ENCODE measurements at regions not wholly inside any gene's neighbourhood (a gene's known extent, or its start where the extent isn't known, plus 50 kb on each side); places are given as distances from the start of the nearest gene placed in this dataset.

GRCh38 chr21:15650735-15651134 lies 79.0 kb upstream of the USP25 start:
- Histone ChIP-seq H3K36me3 (replicated peaks in 1 of 2; ENCODE audit: control insufficient read depth in 1 of 2, insufficient read depth in 2 of 2, low read length in 2 of 2) (no peaks in the 10 kb centered on the region), H3K4me1 (ENCODE audit: control insufficient read depth in 1 of 2, insufficient read depth in 2 of 2, low read length in 2 of 2) (no peaks in the 10 kb centered on the region), H3K27me3 (ENCODE audit: control insufficient read depth in 2 of 2, insufficient read depth in 2 of 2, low read length in 2 of 2) (no peaks in the 10 kb centered on the region), H2AFZ (ENCODE audit: insufficient read depth, low read depth, low read length, poor library complexity, severe bottlenecking) (no peak overlapping the region), H3K9me3 (replicated peaks in 1 of 2; ENCODE audit: control insufficient read depth in 1 of 2, insufficient read depth in 1 of 2, low read length in 2 of 2) (no peaks in the 10 kb centered on the region), H3K27ac (ENCODE audit: low read depth in 1 of 2, low read length in 2 of 2) (no peak overlapping the region), H3K4me2 (replicated peaks; ENCODE audit: extremely low read depth, low read length, poor library complexity, severe bottlenecking) (no peak overlapping the region), H4K20me1 (ENCODE audit: insufficient read depth, low read length) (no peaks in the 10 kb centered on the region), H3K79me2 (ENCODE audit: insufficient read depth, low read length) (no peaks in the 10 kb centered on the region), H3K4me3 (replicated peaks in 1 of 3; ENCODE audit: low read depth in 2 of 3, low read length in 3 of 3) (no peak overlapping the region), H3K9ac (ENCODE audit: insufficient read depth, low read length, poor library complexity, severe bottlenecking) (no peak overlapping the region)
- Mint-ChIP-seq H3K27me3 (ENCODE audit: low read depth in 3 of 3) (no peaks in the 10 kb centered on the region), H3K27ac (no peak overlapping the region), H3K4me3 (no peak overlapping the region), H3K9me3 (peaks cover 0 to 4% (median 2%) of the 10 kb centered on the region in 7 donors), H3K36me3 (no peaks in the 10 kb centered on the region), H3K4me1 (no peaks in the 10 kb centered on the region)
- DNase-seq = no peak
- TF ChIP-seq CTCF (IDR thresholded peaks at IDR 0.05) = no peak
- intact Hi-C loops (cut with micrococcal nuclease) = no loop called here
- WGBS (ENCODE audit: insufficient coverage) = 100% methylated on average over 3 of the region's 3 CpGs

- no peaks in the 10 kb centered on the region for H3K36me3 ChIP-seq (replicated peaks in 1 of 2; ENCODE audit: control insufficient read depth in 1 of 2, insufficient read depth in 2 of 2, low read length in 2 of 2)
- intact Hi-C loops (cut with micrococcal nuclease) = no loop called here
- no peaks in the 10 kb centered on the region for H3K27me3 ChIP-seq (ENCODE audit: control insufficient read depth in 2 of 2, insufficient read depth in 2 of 2, low read length in 2 of 2)
- H3K4me2 ChIP-seq (replicated peaks; ENCODE audit: extremely low read depth, low read length, poor library complexity, severe bottlenecking) = no peak overlapping the region
- no peaks in the 10 kb centered on the region for H3K4me1 ChIP-seq (ENCODE audit: control insufficient read depth in 1 of 2, insufficient read depth in 2 of 2, low read length in 2 of 2)
- H4K20me1 ChIP-seq (ENCODE audit: insufficient read depth, low read length) = no peaks in the 10 kb centered on the region
- H3K36me3 Mint-ChIP-seq = no peaks in the 10 kb centered on the region
- H3K9me3 ChIP-seq (replicated peaks in 1 of 2; ENCODE audit: control insufficient read depth in 1 of 2, insufficient read depth in 1 of 2, low read length in 2 of 2) = no peaks in the 10 kb centered on the region
- no CpG with 5 or more reads among the region's 3 CpGs for WGBS (ENCODE audit: insufficient coverage)
- no peak overlapping the region for H3K4me3 ChIP-seq (replicated peaks in 1 of 3; ENCODE audit: low read depth in 2 of 3, low read length in 3 of 3)
- no peaks in the 10 kb centered on the region for H3K27me3 Mint-ChIP-seq (ENCODE audit: low read depth in 3 of 3)
- TF ChIP-seq CTCF (IDR thresholded peaks at IDR 0.05) = no peak
- no peaks in the 10 kb centered on the region for H3K79me2 ChIP-seq (ENCODE audit: insufficient read depth, low read length)
- H3K27ac ChIP-seq (ENCODE audit: low read depth in 1 of 2, low read length in 2 of 2) = no peak overlapping the region
- peaks cover 0 to 4% (median 3%) of the 10 kb centered on the region in 7 donors for H3K9me3 Mint-ChIP-seq
- no peak overlapping the region for H3K4me3 Mint-ChIP-seq
- H3K4me1 Mint-ChIP-seq = no peaks in the 10 kb centered on the region
- H2AFZ ChIP-seq (ENCODE audit: insufficient read depth, low read depth, low read length, poor library complexity, severe bottlenecking) = no peak overlapping the region
- H3K27ac Mint-ChIP-seq = no peak overlapping the region
- no peak for DNase-seq
- H3K9ac ChIP-seq (ENCODE audit: insufficient read depth, low read length, poor library complexity, severe bottlenecking) = no peak overlapping the region
Observed at GRCh38 chr21:15651172-15651571, 78.6 kb upstream of the USP25 start.

All from CD14-positive monocyte (primary cell).